ENCODE measurements at regions not wholly inside any gene's neighbourhood (a gene's known extent, or its start where the extent isn't known, plus 50 kb on each side); places are given as distances from the start of the nearest gene placed in this dataset.

DNA sequence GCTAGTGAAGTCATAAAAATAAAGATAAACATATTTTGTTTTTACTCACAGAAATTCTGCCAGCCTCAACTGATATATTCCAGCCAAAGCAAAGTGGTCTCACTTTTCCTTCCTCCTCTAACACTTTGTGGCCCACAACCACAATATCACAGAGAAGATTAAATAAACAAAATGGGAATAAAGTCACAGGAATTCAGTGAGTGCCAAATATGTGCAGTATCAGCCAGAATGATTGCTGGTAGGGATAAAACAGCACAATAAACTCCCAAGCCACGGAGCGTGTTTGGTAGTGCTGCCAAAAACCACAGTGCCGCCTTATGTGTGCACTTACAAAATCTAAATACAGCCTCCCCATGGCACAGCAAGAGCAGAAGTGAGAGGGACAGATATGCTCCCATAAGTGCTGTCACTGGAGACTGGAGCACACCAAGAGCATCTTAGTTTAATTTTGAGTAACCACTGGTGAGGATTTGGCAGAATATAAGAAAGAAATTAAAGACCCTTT, 155.8 kb downstream of the POM121L12 start:
- H3K4me1 ChIP-seq, result no peaks in the 10 kb centered on the region
- TF ChIP-seq, protein P1, sequence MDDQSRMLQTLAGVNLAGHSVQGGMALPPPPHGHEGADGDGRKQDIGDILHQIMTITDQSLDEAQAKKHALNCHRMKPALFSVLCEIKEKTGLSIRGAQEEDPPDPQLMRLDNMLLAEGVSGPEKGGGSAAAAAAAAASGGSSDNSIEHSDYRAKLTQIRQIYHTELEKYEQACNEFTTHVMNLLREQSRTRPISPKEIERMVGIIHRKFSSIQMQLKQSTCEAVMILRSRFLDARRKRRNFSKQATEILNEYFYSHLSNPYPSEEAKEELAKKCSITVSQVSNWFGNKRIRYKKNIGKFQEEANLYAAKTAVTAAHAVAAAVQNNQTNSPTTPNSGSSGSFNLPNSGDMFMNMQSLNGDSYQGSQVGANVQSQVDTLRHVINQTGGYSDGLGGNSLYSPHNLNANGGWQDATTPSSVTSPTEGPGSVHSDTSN (IDR thresholded peaks at IDR 0.05), result no peak
- TF ChIP-seq RAD21 (conservative IDR thresholded peaks at IDR 0.05 in 1 of 2, IDR thresholded peaks at IDR 0.05 in 1 of 2) (no peak), HDAC2 (IDR thresholded peaks at IDR 0.05) (no peak), JUN (IDR thresholded peaks at IDR 0.05) (no peak), EHF (CRISPR knock-in tag; IDR thresholded peaks at IDR 0.05) (no peak), CBX8 (IDR thresholded peaks at IDR 0.05) (no peak), MAFK (IDR thresholded peaks at IDR 0.05; ENCODE audit: partially characterized antibody) (no peak), CHD2 (IDR thresholded peaks at IDR 0.05; ENCODE audit: low read length, partially characterized antibody) (no peak), JUNB (IDR thresholded peaks at IDR 0.05) (no peak), CEBPB (IDR thresholded peaks at IDR 0.05) (no peak), NR3C1 (IDR thresholded peaks at IDR 0.05) (no peak), TFCP2L1 (CRISPR knock-in tag; IDR thresholded peaks at IDR 0.05) (no peak), ESRRA (IDR thresholded peaks at IDR 0.05; ENCODE audit: borderline replicate concordance, low read length) (no peak)
- TF ChIP-seq, protein P2, sequence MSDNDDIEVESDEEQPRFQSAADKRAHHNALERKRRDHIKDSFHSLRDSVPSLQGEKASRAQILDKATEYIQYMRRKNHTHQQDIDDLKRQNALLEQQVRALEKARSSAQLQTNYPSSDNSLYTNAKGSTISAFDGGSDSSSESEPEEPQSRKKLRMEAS (IDR thresholded peaks at IDR 0.05), result no peak
- TF ChIP-seq, protein P3, sequence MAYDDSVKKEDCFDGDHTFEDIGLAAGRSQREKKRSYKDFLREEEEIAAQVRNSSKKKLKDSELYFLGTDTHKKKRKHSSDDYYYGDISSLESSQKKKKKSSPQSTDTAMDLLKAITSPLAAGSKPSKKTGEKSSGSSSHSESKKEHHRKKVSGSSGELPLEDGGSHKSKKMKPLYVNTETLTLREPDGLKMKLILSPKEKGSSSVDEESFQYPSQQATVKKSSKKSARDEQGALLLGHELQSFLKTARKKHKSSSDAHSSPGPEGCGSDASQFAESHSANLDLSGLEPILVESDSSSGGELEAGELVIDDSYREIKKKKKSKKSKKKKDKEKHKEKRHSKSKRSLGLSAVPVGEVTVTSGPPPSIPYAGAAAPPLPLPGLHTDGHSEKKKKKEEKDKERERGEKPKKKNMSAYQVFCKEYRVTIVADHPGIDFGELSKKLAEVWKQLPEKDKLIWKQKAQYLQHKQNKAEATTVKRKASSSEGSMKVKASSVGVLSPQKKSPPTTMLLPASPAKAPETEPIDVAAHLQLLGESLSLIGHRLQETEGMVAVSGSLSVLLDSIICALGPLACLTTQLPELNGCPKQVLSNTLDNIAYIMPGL (CRISPR knock-in tag; IDR thresholded peaks at IDR 0.05; ENCODE audit: borderline replicate concordance), result no peak
- TF ChIP-seq, protein P4, sequence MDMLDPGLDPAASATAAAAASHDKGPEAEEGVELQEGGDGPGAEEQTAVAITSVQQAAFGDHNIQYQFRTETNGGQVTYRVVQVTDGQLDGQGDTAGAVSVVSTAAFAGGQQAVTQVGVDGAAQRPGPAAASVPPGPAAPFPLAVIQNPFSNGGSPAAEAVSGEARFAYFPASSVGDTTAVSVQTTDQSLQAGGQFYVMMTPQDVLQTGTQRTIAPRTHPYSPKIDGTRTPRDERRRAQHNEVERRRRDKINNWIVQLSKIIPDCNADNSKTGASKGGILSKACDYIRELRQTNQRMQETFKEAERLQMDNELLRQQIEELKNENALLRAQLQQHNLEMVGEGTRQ (IDR thresholded peaks at IDR 0.05), result no peak
- POLR2A ChIA-PET, result no interaction called here
- FAIRE-seq (no peak), ATAC-seq (no peak), DNase-seq (ENCODE audit: low read depth in 1 of 2, low spot score in 1 of 2) (no peak)
- H3K27ac ChIP-seq, result no peak overlapping the region
- H3K4me3 ChIP-seq, result no peak overlapping the region
- H3K9me3 ChIP-seq, result no peaks in the 10 kb centered on the region; the same call in 2 of the 3 replicates
- no peak overlapping the region for H3K4me2 ChIP-seq
- CTCF ChIA-PET, result no interaction called here
- WGBS (ENCODE audit: missing lambda C conversion rate), result 36% methylated on average over 3 of the region's 3 CpGs

DNA sequence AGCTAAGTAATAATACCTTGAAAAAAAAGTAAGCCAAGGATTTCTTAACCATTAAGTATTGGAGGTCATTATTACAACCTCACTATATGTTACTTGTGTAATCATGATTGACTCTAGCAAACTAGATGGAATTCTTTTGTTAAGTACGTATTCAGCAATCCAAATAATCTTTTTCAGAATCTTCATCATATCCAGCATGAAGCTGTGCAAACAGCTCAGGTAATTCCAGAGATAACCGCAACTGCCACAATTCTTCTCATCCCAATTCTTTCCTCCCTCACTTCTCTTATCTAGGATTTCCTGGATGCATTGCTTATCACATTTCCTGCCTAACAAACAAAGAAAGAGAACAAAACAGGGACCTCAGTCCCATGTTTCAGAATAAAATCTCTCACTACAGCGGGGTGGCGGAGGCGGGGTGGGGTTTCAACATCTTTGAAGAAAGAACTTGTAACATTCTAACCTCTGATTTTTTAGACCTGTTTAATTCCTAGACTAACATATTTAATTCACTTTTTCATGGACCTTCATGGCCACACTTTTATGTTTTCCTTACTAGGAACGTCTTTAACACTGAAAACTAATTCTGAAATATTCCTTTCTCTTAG, 156.5 kb downstream of the POM121L12 start:
- no peaks in the 10 kb centered on the region for H3K4me1 ChIP-seq
- FAIRE-seq (no peak), DNase-seq (ENCODE audit: low read depth in 1 of 2, low spot score in 1 of 2) (no peak), ATAC-seq (no peak)
- no peaks in the 10 kb centered on the region; the same call in 2 of the 3 replicates for H3K9me3 ChIP-seq
- POLR2A ChIA-PET, result no interaction called here
- H3K27ac ChIP-seq, result no peak overlapping the region
- H3K4me3 ChIP-seq, result no peak overlapping the region
- CTCF ChIA-PET, result no interaction called here
- H3K4me2 ChIP-seq, result no peak overlapping the region
- 52% methylated on average over 6 of the region's 6 CpGs for WGBS (ENCODE audit: missing lambda C conversion rate)
- TF ChIP-seq ZSCAN20 (CRISPR knock-in tag; IDR thresholded peaks at IDR 0.05) (no peak), NR3C1 (IDR thresholded peaks at IDR 0.05) (no peak), RFX5 (IDR thresholded peaks at IDR 0.05) (no peak)

DNA sequence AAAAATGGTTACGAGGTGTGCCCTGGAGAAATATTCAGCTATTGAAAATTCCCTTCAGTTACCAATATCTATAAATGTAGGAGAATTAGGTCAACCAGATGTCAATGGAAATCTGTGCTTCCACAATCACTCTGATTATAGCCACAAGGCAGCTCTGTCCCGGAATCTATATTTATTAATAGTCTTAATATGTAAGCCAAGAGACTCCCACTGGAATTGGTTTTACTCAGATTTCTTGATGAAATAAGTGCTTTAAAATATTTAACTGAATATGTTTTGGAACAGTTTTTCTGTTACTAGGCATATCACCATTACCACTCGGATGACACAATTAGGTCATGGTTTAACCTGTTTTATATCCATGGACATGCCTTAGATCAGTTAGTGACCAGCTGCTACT, 169.6 kb downstream of the POM121L12 start:
- no peak for ATAC-seq
- Histone ChIP-seq H3K4me3 (no peak overlapping the region), H3K4me2 (no peak overlapping the region), H3K27ac (no peak overlapping the region), H3K4me1 (no peaks in the 10 kb centered on the region), H3K9me3 (peaks cover 3% of the 10 kb centered on the region; the same call in 1 of the 3 replicates)
- ChIA-PET POLR2A (no interaction called here), CTCF (interaction anchor here (0.6 kb wide), 1 partner anchor 1064 kb away, joined by 5 read pairs; no protein-coding TSS in a partner anchor)
- DNase-seq (ENCODE audit: low read depth in 1 of 2, low spot score in 1 of 2), result no peak
- FAIRE-seq, result no peak
- TF ChIP-seq NPAS2 (CRISPR knock-in tag; IDR thresholded peaks at IDR 0.05; ENCODE audit: borderline replicate concordance) (no peak), PHF8 (IDR thresholded peaks at IDR 0.05; ENCODE audit: borderline replicate concordance, low read depth) (no peak), RFX5 (IDR thresholded peaks at IDR 0.05) (no peak), JUN (IDR thresholded peaks at IDR 0.05) (no peak), ZC3H11A (IDR thresholded peaks at IDR 0.05) (no peak)
- 21% methylated on average over 3 of the region's 3 CpGs for WGBS (ENCODE audit: missing lambda C conversion rate)
